GM12891 (cell line): ENCODE measurements at regions not wholly inside any gene's neighbourhood (a gene's known extent, or its start where the extent isn't known, plus 50 kb on each side); places are given as distances from the start of the nearest gene placed in this dataset.

Experiments
- POLR2A ChIP-seq: IDR thresholded peaks from 2 replicates; pipeline ENCODE4 v1.6.1; 2011; ENCODE audit warnings: low read depth, low read length, control low read depth
- SPI1 ChIP-seq: IDR thresholded peaks from 2 replicates; pipeline ENCODE4 v1.6.1; 2011; ENCODE audit warnings: low read depth, low read length, control low read depth

DNA sequence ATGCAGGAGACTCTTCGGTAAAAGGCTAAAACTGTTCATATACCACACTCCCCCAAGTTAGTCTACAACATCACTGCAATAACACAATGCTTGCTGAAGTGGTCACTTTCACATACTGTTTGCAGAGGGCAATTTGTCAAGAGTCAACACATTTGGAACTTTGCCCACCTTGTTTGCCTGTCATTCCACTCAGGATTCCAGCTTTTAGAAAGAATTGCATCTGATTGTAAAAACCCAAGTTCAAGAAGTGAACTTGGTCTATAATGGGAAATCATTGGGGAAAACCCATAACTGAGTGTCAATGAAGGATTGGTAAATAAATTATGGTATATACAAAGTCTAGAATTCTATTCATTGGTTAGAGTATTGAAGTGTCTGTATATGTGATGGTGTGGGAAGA lies 120.5 kb downstream of the GADD45G start:
- TF ChIP-seq SPI1 (no peak), POLR2A (no peak)
